Cardiac septum (tissue), 1 donor: ENCODE measurements at regions not wholly inside any gene's neighbourhood (a gene's known extent, or its start where the extent isn't known, plus 50 kb on each side); places are given as distances from the start of the nearest gene placed in this dataset.
"Not testable (repeated sequence)": the region's sequence is repeated elsewhere in the genome, so short reads cannot be mapped to it uniquely, and the experiment has no call there.

ENCODE experiments used
- DNase-seq: peaks from one replicate; pipeline ENCODE4 v3.0.0-alpha.2; 2020; ENCODE audit warnings: low spot score
- intact Hi-C: fragments of 100-400 bp; cut with DNase I; formaldehyde crosslinking; loops from one replicate; pipeline ENCODE4 v1.14.0; 2022
- donor health status: DM: no; HTN: no; CAD: no.

DNA sequence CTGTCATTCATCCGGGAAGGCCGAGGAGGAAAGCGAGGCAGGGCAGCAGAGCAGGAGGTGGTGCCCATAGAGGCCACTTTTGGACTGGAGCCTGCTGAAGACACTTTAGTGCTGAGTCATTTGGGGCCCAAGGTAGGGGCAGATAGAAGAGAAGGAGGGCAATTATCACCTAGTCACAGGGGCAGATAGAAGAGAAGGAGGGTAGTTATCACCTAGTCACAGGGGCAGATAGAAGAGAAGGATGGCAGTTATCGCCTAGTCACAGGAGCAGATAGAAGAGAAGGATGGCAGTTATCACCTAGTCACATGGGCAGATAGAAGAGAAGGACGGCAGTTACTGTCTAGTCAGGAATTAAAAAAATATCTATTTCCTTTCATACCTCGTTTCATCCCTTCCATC, 1372.6 kb downstream of the FOXD4L5 start:
- intact Hi-C loops, DNase-seq: not testable (repeated sequence)

DNA sequence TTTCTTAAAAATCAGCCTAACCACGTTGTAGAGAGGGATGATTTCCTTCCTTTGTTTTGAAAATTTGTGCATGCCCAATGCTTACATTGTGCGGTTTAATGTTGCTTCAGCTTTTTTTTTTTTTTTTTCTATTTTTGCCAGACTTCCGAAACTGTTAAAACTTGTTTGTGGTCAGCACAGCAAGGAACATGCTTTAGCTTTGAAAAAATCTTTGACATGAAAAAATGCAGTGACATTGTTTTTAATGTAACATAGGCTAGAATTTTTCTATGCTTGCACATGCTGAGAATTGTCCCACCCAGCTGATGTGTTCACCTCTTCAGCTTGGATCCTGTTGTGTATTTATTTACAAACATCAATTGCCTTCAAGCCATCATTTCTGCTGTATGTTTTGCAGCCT, 1375.9 kb downstream of the FOXD4L5 start:
- DNase-seq, intact Hi-C loops: not testable (repeated sequence)

GRCh38 chr9:63899637-63900190, 1385.3 kb downstream of the FOXD4L5 start:
- intact Hi-C loops, DNase-seq: not testable (repeated sequence)

DNA sequence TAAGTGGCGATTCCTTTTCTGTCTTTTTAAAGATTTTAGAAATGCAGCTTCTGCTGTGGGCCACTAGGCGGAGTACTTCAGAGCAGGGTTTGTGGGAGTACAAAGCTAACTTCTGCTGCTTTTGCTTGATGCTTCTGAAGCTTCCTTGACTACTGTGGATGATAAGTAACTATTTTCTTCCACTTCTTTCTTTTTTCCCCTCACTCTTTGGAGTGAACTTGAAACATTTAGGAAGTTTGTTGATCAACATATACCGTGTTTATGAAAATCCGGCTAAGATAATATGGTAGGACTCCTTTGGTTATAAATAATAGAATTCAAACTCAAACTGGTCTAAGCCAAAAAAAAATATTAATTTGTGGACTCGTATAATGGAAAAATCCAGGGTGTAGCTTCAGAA, 1403.6 kb downstream of the FOXD4L5 start:
- DNase-seq, intact Hi-C loops: not testable (repeated sequence)

GRCh38 chr9:63876380-63876779, 1408.6 kb downstream of the FOXD4L5 start:
- intact Hi-C loops, DNase-seq: not testable (repeated sequence)

GRCh38 chr9:63859475-63860215, 1425.4 kb downstream of the FOXD4L5 start:
- intact Hi-C loops: no loop called here
- no peak for DNase-seq

GRCh38 chr9:63859090-63859474, 1425.9 kb downstream of the FOXD4L5 start:
- DNase-seq, intact Hi-C loops: not testable (repeated sequence)

GRCh38 chr9:63853140-63853751, 1431.8 kb downstream of the FOXD4L5 start:
- intact Hi-C loops, DNase-seq: not testable (repeated sequence)

GRCh38 chr9:63824804-63825203, 1460.2 kb downstream of the FOXD4L5 start:
- intact Hi-C loops, DNase-seq: not testable (repeated sequence)

DNA sequence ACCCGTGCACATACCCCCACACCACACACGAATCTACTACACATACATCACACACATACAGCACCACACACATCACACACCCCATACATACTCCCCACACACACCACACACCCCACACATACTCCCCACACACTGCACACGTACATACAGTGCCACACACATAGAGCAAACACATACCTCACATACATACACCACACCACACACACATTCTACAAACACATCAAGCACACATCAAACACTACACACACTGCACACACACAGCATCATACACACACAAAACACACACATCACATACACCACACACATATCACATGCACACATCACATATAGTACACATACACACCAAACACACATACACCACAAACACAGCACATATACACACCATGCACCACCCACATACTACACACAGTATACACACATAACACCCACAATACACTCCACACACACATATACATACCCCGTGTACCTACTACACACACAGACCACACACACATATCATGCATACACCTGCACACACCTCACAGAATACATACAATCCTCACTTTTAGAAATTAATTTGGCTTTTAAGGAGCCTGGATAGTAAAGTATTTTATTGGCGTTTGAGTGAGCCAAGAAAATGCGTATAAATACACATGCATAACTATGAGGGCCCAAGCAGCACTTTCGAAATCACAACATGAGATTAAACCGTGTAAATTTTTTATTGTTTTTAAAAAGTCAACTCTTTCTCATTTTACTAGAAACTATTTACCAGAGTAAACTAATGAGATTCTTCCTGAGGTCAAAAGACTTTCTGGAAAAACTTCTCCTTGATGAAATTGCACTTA, 1461.4 kb downstream of the FOXD4L5 start:
- intact Hi-C loops, DNase-seq: not testable (repeated sequence)

DNA sequence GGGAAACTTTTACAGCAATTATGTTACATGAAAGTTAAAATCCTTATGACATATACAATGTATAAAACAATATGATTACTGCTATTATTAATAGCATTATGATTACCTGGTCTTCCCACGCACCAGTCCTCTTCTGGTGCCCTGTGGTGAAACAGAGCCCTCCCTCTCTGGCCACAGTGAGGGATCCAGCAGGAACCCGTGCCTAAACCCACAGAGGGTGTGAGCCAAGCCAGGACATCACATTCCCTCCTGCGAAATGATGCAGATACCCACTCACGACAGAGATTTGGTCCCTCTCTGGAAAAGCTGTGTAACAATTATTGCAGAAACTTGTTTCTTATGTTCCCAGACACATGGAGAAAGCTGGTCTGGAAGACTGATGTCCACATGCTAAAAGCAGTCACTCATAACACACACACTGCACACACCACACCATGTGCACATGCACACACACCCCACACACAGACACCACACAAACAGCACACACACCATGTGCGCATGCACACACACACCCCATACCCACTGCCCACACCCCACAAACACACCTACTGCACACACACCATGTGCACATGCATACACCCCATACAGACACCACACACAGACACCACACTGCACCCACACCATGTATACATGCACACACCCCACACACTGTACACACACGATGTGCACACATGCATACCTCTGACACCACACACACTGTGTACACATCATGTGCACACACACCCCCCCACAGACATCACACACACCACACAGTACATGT, 1462.2 kb downstream of the FOXD4L5 start:
- intact Hi-C loops, DNase-seq: not testable (repeated sequence)

DNA sequence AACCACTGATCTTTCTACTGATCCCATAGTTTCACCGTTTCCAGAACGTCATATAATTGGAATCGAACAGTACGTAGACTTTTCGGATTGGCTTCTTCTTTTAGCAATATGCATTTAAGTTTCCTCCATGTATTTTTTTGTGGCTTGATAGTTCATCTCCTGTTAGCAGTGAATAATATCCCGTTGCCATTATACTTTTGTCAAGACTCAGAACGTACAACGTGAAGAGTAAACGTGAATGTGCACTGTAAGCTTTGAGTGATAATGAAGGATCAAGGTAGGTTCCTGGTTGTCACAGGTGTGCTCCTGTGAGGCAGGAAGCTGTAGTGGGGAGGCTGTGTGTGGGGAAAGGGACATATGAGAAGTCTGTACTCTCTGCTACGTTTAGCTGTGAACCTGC, 1463.7 kb downstream of the FOXD4L5 start:
- intact Hi-C loops, DNase-seq: not testable (repeated sequence)

- intact Hi-C loops, DNase-seq: not testable (repeated sequence)
Observed at GRCh38 chr9:63820882-63821281, 1464.1 kb downstream of the FOXD4L5 start.

DNA sequence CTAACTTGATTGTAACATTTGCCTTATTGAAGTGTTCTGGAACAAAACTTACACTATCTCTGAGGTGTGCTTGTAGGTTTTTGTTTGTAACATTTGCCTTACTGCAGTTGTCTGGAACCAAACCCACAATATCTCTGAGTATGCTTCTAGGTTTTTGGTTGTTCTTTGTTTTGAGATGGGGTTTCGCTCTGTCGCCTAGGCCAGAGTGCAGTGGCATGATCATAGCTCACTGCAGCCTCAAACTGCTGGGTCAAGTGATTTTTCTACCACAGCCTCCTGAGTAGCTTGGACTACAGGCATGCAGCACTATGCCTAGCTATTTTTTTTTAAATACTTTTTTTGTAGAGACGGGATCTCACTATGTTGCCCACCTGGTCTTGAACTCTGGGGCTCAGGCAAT, 1464.6 kb downstream of the FOXD4L5 start:
- DNase-seq, intact Hi-C loops: not testable (repeated sequence)

DNA sequence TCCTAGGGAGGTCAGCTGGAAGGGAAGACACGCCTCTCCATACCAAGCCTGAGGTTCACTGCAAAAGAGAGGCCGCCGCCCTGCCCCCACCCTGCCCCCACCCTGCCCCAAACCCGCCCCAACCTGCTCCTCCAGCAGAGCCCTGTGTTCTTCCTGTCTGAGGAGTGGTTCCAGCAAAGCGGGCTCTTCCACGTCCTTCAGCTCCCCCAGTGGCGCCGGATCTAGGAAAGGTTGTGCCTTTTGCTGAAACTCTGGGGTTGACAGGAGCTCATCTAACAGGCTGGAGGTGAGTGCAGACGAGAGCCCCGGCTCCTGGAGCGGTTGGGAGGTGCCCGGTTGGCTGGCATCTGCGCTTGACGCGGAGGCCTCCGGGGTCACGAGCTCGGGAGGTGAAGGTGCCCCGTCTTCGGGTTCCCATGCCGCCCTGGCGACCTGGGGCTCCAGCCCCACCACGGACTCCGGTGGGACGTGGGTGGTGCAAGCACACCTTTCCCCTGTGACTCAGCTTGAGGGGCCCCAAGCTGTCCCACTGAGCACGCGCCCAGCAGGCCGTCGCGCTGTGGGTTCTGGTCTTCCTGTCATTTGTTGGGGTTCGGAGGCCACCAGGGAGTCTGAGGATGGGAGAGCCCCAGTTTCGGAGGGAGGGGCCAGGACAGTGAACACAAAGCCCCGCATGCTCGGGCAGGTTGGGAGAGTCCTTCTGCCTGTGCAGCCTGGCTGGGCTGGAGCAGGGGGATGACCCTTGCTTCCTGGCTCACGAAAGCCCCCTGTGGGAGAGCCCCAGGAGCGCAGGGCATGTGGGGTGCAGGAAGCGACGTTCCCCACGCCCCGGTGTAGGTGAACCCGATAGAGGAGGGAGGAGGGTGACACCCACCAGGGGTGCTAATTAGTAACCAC, 1467.1 kb downstream of the FOXD4L5 start:
- intact Hi-C loops: no loop called here
- peak; percentile 93 for DNase-seq

DNA sequence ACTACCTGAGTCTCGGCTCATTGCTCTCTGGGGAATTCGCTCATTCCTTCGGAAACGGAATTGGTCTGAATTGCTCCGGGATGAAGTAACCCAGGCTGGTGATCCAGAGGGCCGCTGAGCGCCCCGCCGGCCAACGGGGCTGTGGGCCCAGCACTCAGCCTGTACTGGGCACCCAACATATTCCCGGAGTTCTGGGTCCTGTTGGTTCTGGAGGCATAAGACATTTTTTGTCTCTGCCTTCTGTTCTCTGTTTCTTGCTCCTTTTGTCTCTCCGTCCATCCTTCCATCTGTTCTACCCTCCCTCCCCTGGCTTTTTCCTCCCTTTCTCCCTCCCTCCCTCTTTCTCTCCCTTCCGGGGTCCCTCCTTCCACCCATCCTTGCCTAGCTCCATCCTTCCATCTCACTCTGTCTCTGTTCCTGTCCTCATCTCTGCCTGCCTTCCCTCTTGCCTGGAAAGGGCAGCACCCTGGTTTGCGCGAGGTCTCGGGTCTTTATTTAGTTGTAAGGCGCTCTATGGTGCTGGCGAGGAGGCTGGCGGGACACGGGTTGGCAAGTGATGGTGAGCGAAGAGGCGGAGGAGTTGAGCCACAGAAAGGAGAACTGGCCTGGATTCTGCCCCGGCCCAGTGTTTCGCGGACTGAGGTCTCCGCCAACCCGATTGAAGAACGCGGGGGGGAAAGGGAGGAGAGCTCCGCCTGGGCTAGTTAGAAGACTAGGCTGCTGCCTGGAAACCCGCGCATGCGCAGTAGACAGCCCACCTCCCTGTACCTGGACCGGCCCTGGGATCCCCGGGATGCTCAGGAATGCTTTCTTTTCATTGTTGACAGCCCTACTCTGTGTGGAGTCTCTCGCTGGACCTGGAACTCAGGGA, 1468.0 kb downstream of the FOXD4L5 start:
- intact Hi-C loops: no loop called here
- DNase-seq: peak; percentile 95

DNA sequence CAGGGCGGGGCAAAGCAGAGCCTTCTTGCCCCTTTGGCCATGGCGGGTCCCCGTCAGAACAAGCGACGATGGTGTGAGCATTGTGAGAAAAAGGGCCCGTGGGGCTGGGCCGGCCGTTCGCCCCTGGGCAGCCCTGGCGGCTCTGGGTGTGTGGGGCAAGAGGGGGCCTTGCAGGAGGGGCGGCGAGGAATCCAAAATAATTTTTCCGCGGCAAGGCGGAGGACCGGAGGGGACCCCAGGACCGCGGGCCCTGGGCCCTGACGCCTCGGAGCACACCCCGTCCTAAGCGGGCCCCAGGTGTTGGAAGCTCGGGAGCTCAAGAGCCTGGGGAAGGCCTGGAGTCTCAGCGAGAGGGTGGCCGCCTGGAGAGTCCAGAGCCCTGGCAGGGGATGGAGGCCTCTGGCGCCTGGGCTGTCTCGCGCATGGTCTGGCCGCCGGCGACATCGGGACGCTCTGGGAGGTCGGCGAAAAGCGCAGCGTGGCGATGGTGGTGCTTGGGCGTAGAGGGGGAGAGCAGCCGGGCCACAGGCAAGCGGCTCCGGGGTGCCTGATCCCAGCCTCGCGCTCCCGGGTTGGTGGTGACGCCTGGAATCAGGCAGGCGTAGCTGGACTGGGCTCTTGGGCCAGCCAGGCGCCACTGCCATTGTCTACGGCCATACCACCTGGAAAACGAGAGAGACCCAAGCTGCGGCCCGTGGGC, 1469.9 kb downstream of the FOXD4L5 start:
- intact Hi-C loops, DNase-seq: not testable (repeated sequence)
